MG63 (cell line): ENCODE measurements at regions not wholly inside any gene's neighbourhood (a gene's known extent, or its start where the extent isn't known, plus 50 kb on each side); places are given as distances from the start of the nearest gene placed in this dataset.

ENCODE experiments used
- DNase-seq: peaks from one replicate; pipeline ENCODE4 v3.0.0-alpha.2; 2020
- H3K27me3 ChIP-seq: fragments of 250-450 bp; sonication (Bioruptor Pico); 2 replicates; pipeline ENCODE4 v1.5.1; 2020; ENCODE audit warnings: mild to moderate bottlenecking, moderate library complexity
- H3K36me3 ChIP-seq: fragments of 250-450 bp; sonication (Bioruptor Pico); 2 replicates; pipeline ENCODE4 v1.5.1; 2020; ENCODE audit warnings: mild to moderate bottlenecking, moderate library complexity
- H3K4me3 ChIP-seq: fragments of 250-450 bp; sonication (Bioruptor Pico); 2 replicates; pipeline ENCODE4 v1.5.1; 2020; ENCODE audit warnings: mild to moderate bottlenecking, moderate library complexity
- H3K9me3 ChIP-seq: fragments of 250-450 bp; sonication (Bioruptor Pico); 2 replicates; pipeline ENCODE4 v1.5.1; 2020; ENCODE audit warnings: mild to moderate bottlenecking, moderate library complexity

DNA sequence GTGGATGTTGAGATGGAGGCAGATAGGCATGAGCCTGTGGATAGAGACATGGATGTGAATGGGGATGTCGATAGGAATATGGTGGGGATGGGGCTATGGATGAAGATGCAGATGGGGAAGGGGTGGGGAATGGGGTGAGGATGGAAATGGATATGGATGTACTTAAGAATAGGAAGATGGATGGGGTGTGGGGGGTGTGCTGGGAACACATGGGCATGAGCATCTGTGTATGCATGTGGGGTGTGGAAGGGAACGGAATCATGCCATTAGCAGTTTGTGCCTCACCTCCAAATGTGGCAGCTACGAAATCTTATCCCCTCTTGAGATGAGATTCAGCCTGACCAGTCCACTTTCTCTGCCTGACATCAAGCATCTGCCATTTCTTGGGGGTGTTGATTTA lies 359.5 kb upstream of the MGMT start:
- no peak for DNase-seq
- H3K9me3 ChIP-seq: no peaks in the 10 kb centered on the region
- no peaks in the 10 kb centered on the region for H3K36me3 ChIP-seq
- no peak overlapping the region for H3K4me3 ChIP-seq
- H3K27me3 ChIP-seq: no peaks in the 10 kb centered on the region

DNA sequence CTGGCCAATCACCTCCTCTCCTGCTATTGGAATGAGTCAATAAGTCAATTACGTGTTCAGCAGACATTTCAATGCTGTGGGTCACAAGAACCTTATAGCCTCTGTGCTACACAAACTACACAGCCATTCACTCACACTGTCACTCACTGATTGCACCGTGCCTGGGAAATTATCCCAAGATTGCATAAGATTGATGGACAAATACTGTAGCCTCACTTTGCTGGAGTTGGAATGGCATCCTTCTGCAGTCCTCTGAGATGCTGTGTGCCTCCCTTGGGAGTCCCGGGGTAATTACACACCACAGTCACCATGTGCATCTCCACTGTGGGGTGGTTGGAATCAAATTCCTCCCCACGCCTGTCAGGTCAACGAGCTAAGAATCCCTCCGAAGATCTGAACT lies 358.7 kb upstream of the MGMT start:
- no peaks in the 10 kb centered on the region for H3K36me3 ChIP-seq
- no peaks in the 10 kb centered on the region for H3K27me3 ChIP-seq
- H3K9me3 ChIP-seq: no peaks in the 10 kb centered on the region
- no peak overlapping the region for H3K4me3 ChIP-seq
- DNase-seq: no peak

DNA sequence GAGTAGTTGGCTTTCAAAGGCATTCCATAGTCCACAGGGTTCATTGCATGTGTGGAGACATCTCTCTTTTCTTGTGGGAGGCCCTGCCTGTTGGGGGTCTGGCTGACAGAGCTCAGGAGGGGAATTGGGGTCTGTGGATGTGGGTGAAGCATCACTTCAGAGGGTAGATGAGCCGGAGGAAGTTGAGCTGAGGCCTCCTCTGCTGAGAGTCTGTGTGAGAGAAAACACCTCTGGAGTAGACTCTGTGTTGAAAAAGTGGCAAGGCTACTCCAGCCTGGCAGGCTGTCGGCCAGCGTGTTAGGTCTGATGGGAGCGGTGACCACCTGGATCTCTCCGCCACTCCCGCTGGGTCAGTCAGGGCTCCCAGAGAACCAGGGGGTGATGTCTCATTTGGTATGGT lies 358.0 kb upstream of the MGMT start:
- no peaks in the 10 kb centered on the region for H3K9me3 ChIP-seq

DNA sequence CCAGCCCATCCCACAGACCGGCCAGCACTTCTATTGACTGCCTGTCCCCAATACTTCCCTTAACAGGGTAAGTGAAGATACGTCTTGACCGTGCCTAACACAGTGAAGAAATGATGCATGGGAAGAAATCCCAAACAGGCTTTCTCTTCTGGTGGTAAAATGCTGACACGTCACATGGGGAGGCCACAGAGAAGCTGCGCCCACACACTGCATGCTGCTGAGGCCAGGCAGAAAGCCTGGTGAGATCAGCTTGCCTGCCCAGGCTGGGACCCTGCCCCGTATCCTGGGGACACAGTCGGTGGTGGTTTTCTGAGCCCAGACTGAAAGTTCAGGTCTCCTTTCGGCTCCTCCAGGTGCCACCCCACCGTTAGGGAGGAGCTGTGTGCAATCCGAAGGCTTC lies 356.3 kb upstream of the MGMT start:
- no peak for DNase-seq
- no peaks in the 10 kb centered on the region for H3K27me3 ChIP-seq
- no peak overlapping the region for H3K4me3 ChIP-seq
- H3K36me3 ChIP-seq: no peaks in the 10 kb centered on the region
- H3K9me3 ChIP-seq: no peaks in the 10 kb centered on the region

More for the DNA sequence above, 358.0 kb upstream of the MGMT start:
- Histone ChIP-seq H3K4me3 (no peak overlapping the region), H3K36me3 (no peaks in the 10 kb centered on the region), H3K27me3 (no peaks in the 10 kb centered on the region)
- DNase-seq: no peak

DNA sequence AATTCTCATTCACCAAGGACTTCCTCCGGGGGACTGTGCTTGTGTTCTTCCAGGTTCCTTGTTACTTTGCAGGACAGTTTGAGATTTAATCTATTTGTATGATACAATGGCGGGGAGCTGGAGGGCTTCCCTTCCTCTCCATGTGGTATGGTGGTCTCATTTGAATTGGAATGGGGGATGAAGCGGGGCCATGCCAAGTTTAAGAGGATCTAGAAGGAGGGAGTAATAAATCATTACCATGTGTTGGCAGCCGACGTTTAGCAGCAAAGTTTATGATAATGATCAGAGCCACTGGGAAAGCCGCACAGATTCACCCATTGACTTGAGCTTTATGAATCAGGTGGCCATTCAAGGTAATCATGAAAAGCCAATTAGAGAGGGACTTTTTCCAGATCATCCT lies 355.1 kb upstream of the MGMT start:
- no peak for DNase-seq
- H3K27me3 ChIP-seq: no peaks in the 10 kb centered on the region
- H3K9me3 ChIP-seq: no peaks in the 10 kb centered on the region
- H3K36me3 ChIP-seq: no peaks in the 10 kb centered on the region
- no peak overlapping the region for H3K4me3 ChIP-seq

DNA sequence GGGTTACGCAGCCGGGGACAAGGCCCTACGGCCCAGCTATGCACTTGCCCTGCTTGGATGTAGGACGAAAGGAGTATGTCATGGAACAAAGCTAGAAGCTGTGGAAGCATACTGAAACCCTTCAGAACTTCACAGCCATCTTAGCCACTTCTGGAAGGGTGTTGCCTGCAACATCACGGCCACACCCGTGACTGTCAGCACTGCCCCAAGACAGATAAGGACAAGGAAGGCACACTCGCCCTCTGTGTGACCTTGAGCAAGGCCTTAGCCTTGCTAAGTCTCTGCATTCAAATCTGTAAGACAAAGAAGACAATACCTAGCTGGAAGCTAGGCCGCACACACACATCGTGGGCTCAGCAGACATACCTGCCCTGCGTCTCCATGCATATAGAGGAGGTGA lies 352.5 kb upstream of the MGMT start:
- Histone ChIP-seq H3K36me3 (no peaks in the 10 kb centered on the region), H3K27me3 (no peaks in the 10 kb centered on the region), H3K4me3 (no peak overlapping the region), H3K9me3 (no peaks in the 10 kb centered on the region)
- DNase-seq: no peak

DNA sequence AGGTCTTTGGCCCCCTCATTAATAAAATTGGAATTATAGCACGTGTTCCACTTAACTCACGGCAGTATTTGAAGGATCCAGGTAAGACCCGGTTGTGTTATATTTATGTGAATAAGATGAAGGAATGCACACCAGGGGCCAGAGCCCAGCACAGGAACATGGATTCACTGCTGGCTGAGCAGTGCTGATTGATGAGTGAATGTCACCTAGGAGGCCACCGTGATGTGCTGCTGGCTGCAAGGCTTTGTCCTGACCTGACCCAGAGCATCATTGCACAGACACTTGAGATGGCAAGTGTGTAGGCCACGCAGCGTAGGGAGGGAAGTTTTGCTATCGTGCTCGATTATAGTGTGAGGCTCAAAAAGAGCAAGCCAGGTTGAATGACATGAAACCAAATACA lies 350.7 kb upstream of the MGMT start:
- DNase-seq: no peak
- no peak overlapping the region for H3K4me3 ChIP-seq
- no peaks in the 10 kb centered on the region for H3K36me3 ChIP-seq
- no peaks in the 10 kb centered on the region for H3K27me3 ChIP-seq
- no peaks in the 10 kb centered on the region for H3K9me3 ChIP-seq

DNA sequence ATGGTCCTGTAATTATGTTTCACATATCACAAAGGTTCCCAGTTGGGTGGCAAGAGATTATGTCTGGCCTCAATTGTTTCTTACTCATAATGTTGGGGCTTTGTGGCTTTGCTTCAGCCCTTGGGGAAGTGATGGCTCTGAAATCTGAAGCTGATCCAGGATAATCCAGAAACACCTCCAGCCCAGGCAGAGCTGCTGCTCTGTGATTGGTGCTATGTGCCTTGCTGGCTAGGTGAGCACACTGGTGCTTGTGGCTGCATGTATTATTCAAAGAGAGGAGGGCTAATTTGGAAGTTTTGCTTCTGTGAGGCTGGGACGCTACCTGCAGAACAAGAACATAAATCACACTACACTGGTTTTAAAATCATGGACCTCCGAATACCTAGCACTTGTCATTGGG lies 346.6 kb upstream of the MGMT start:
- Histone ChIP-seq H3K27me3 (no peaks in the 10 kb centered on the region; the same call in 1 of the 2 replicates), H3K9me3 (no peaks in the 10 kb centered on the region), H3K4me3 (no peak overlapping the region), H3K36me3 (no peaks in the 10 kb centered on the region)
- DNase-seq: no peak

DNA sequence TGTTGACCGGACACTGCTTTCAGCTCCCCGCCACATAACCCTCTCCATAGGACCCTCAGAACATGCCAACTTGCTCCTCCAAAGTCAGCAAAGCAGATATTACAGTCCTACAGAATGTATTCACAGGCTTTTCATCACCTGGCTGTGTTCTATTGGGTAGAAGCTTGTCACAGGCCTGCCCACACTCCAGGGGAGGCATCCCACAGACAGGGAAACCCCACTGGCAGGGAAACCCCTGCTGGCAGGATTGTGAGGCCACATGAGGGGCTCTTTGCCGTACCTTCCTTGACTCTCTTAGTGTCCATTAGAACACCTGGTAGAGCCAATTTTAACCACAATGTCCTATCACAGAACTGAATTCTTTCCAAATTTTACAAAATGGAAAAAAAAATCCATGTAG lies 344.2 kb upstream of the MGMT start:
- H3K36me3 ChIP-seq: no peaks in the 10 kb centered on the region
- no peak for DNase-seq
- no peaks in the 10 kb centered on the region for H3K9me3 ChIP-seq
- H3K27me3 ChIP-seq: no peaks in the 10 kb centered on the region; the same call in 1 of the 2 replicates
- no peak overlapping the region for H3K4me3 ChIP-seq

DNA sequence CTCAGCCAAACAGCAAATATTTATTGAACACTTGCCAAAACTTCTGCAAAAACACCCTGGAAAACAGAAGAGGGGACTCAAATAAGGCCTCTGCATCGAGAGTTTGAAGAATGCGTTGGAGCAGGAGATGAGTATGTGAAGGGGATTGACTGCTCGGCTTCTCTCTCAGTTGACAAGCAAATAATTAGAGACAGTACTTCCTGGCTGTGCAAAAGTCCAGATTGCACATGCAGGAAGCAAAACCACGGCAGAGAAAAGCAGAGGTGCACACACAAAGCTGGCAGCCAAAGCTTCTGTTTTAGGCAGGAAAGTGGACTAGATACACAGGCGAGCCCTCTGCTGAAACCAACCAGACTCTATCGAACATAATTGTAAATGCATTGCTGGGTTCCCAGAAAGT lies 343.6 kb upstream of the MGMT start:
- no peaks in the 10 kb centered on the region for H3K36me3 ChIP-seq
- H3K4me3 ChIP-seq: no peak overlapping the region
- no peaks in the 10 kb centered on the region for H3K9me3 ChIP-seq
- no peaks in the 10 kb centered on the region; the same call in 1 of the 2 replicates for H3K27me3 ChIP-seq
- no peak for DNase-seq

DNA sequence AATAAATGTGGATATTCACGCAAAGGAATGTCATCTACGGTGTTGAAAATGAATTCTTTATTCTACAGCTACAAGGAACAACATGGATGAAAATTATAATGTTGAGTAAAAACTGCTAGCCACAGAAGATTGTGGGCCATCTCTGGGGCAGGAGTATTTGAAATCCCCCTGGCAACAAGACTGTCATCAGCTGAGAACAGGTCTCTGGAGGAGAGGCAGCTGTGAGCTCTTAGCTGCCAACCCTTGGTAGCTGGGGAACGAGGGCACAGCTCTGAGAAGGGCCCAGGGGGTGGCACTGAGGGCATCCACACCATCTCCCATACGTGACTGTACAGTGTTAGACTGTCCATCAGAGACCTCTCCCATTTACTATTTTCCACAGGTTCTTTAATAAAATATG lies 340.1 kb upstream of the MGMT start:
- DNase-seq: no peak
- no peak overlapping the region for H3K4me3 ChIP-seq
- H3K36me3 ChIP-seq: no peaks in the 10 kb centered on the region
- no peaks in the 10 kb centered on the region for H3K9me3 ChIP-seq
- H3K27me3 ChIP-seq: peaks cover 6% of the 10 kb centered on the region

DNA sequence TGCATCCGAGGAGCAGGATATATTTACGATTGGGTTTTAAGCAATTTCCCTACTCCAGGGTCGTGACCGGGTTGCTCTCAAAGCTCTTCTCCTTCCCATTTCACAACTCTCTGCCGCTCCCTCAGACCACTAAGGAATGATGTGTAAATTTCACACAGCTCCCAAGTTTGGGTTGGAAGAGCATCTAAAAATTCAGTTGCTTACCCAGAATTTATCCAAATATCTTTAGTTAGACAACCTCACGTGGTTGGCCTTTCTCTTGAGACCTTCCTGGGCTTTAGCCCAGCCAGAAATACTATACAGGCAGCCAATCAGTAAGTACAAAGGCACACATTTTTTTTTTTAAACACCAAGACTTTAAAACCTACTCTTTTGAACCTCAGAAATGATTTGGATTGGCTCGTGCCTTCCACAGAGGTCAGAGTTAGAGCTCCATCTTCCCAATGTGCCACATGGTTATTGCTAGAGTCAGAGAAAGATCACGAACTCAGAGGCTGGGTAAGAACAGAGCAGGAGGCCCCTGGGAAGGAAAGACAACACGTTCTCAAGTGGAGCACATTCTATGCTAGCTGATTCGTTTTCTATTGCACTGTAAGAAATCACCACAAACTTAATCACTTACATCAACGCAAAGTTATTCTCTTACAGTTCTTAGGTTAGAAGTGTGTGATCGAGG lies 335.4 kb upstream of the MGMT start:
- no peaks in the 10 kb centered on the region for H3K36me3 ChIP-seq
- no peak overlapping the region for H3K4me3 ChIP-seq
- no peak for DNase-seq
- no peaks in the 10 kb centered on the region for H3K9me3 ChIP-seq
- H3K27me3 ChIP-seq: peaks cover 6% of the 10 kb centered on the region

DNA sequence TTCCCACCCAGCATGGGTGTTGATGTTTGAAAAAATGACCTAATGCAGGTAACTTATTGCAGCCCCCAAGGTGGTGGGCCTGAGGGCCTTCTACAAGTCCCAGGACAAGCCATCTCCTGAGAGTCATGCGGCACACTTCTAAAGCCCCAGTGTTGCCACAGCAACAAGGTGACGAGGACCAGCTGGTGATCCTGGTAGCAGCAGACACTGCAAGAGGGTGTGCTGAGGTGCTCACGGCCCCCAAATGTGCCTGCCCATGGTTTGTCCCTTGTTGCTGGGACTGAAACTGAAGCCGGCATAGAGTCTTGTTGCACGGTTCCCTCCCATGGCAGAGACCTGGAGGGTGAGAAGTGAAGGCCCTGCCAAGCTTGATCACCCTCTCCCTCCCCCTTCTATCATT lies 333.2 kb upstream of the MGMT start:
- DNase-seq: no peak
- Histone ChIP-seq H3K36me3 (no peaks in the 10 kb centered on the region), H3K9me3 (no peaks in the 10 kb centered on the region), H3K27me3 (peaks cover 10% of the 10 kb centered on the region), H3K4me3 (no peak overlapping the region)

DNA sequence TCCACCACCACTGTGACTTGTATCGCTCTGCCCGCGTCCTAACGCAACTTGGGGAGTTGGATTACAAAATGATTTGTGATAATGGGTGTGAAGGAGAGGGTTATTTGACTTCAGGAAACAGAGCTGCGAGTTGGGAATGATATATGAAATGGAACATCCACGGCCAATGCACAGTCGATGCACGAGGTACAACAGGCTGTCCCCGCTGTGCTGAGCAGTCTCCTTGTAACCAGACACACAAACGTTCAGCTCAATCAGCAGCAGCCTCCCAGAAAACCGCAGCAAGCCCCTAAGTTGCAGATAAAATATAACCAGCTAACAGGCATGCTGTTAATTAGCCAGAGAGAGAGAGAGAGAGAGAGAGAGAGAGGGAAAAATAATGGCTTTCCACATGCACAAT lies 332.7 kb upstream of the MGMT start:
- H3K9me3 ChIP-seq: no peaks in the 10 kb centered on the region
- H3K27me3 ChIP-seq: peaks cover 10% of the 10 kb centered on the region
- DNase-seq: no peak
- no peak overlapping the region for H3K4me3 ChIP-seq
- H3K36me3 ChIP-seq: no peaks in the 10 kb centered on the region

DNA sequence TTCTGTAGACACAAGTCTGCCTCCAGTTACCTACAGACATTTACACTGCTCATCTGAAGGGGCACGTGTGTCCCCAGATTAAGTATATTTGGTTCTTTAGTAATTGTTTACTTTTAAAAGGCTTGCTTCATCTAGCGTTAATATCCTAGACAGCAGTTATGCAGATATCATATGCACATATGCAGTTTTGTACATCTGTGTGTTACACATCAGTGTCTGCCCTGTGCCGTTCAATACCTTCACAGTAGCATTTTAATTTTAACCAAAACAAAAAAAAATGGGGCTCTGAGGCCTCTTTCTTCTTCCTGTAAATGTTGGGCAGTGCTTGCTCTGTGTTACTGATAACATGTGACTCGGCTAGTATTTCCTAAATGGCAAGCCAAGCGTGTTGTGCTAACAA lies 331.4 kb upstream of the MGMT start:
- Histone ChIP-seq H3K9me3 (no peaks in the 10 kb centered on the region), H3K4me3 (no peak overlapping the region), H3K27me3 (peaks cover 4% of the 10 kb centered on the region; the same call in 1 of the 2 replicates), H3K36me3 (no peaks in the 10 kb centered on the region)
- no peak for DNase-seq

DNA sequence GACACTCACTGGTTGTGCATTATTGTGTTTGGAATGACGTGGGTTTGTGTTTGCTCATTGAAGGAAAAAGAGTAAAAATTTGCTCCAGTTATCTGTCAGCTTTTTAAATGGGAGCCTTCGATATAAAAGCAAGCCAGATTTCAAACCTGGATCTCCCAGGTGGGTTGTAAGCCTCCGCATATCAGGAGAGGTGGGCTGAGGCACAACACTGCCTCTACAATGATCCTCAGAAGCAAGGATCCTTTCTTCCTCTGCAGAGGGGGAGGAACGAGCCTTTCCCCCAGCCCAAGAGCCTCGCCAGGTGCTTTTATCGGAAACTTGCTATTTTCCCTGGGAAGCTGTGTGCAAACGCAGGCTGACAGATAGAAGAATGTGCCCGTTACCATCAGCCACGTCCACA lies 331.0 kb upstream of the MGMT start:
- no peak for DNase-seq
- H3K36me3 ChIP-seq: no peaks in the 10 kb centered on the region
- H3K9me3 ChIP-seq: no peaks in the 10 kb centered on the region
- H3K27me3 ChIP-seq: peaks cover 4% of the 10 kb centered on the region; the same call in 1 of the 2 replicates
- H3K4me3 ChIP-seq: no peak overlapping the region

DNA sequence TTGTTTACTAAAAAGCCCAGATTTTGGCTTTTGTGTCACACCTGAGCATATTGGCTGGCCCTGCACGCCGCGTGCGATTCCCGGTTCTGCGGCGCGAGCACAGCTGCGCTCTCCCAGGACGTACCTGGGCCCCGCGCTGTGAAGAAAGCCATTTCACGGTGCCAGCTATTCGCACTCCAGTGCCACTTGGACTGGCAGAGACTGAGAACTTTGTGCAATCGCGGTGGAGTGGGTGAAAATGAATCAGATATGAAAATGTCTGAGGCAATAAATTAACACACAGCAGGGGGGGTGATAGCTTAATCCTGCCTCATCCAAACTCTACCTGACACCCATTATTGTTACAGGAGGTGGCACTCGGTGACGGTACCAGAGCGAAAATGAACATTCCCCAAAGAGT lies 330.1 kb upstream of the MGMT start:
- Histone ChIP-seq H3K4me3 (no peak overlapping the region), H3K9me3 (no peaks in the 10 kb centered on the region), H3K36me3 (no peaks in the 10 kb centered on the region), H3K27me3 (peaks cover 4% of the 10 kb centered on the region; the same call in 1 of the 2 replicates)
- no peak for DNase-seq

DNA sequence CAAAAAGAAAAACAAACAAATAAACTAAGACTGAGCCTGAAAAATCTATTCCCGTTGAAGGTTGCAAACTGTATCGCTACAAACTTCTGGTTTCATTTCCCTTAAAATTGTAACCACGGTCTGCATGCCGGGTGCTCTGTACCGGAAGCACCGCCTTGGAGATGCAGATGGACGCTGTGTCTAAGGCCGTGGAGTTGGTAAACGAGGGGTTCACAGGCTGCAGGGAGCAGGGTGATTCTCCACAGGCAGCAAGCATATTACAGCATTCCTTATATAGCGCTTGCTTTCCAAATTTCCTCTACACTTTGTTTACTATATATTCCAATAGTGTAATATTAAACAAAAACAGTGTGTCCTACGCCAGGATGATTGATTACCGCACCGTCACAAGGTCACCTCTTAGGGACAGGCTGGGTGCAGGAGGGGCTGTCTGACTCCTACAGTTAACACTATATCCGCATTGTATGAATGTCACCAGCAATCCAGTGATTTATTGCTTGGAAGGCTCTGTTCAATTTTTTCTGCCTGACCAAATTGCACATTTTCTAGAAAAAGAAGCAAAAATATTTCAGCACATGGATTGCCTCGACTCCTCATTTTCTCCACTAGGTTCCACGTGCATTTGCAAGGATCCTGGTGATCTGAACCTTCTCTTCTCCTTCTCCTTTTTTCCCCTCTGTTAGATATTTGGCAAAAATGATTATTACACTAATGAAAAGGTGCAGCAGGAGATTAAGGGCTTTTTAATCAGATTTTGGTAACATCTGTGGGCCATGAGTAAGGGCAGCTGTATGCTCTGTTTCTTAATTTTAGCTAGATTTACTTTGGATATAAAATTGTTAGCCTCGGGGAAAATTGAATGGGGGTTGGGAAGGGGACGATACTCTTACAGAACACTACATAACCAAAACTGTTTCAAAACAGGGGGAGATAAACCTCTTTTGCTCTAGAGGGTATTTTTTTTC lies 325.8 kb upstream of the MGMT start:
- Histone ChIP-seq H3K9me3 (no peaks in the 10 kb centered on the region), H3K36me3 (no peaks in the 10 kb centered on the region), H3K27me3 (peaks cover 4% of the 10 kb centered on the region; the same call in 1 of the 2 replicates), H3K4me3 (no peak overlapping the region)
- no peak for DNase-seq
